Nephron progenitor cell (in vitro differentiated cells): ENCODE measurements at regions not wholly inside any gene's neighbourhood (a gene's known extent, or its start where the extent isn't known, plus 50 kb on each side); places are given as distances from the start of the nearest gene placed in this dataset.
"Not testable (repeated sequence)": the region's sequence is repeated elsewhere in the genome, so short reads cannot be mapped to it uniquely, and the experiment has no call there.

Source experiments
- DNase-seq: peaks from one replicate; pipeline ENCODE4 v3.0.0; 2021
- H3K27ac Mint-ChIP-seq: 2 replicates; pipeline ENCODE4 v1.8.0; 2021; ENCODE audit warnings: mild to moderate bottlenecking, moderate library complexity, mixed read lengths
- H3K27me3 Mint-ChIP-seq: 2 replicates; pipeline ENCODE4 v1.8.0; 2021; ENCODE audit warnings: mild to moderate bottlenecking, low read depth, mixed read lengths; ENCODE audit not compliant: poor library complexity
- H3K36me3 Mint-ChIP-seq: 2 replicates; pipeline ENCODE4 v1.8.0; 2021; ENCODE audit warnings: low read depth, mixed read lengths
- H3K4me1 Mint-ChIP-seq: 2 replicates; pipeline ENCODE4 v1.8.0; 2021; ENCODE audit warnings: mixed read lengths
- H3K4me3 Mint-ChIP-seq: 2 replicates; pipeline ENCODE4 v1.8.0; 2021; ENCODE audit warnings: mild to moderate bottlenecking, moderate library complexity, mixed read lengths
- H3K9me3 Mint-ChIP-seq: 2 replicates; pipeline ENCODE4 v1.8.0; 2021; ENCODE audit warnings: mild to moderate bottlenecking, moderate library complexity, mixed read lengths
- CTCF ChIP-seq: fragments of 200-600 bp; sonication (generic); IDR thresholded peaks from 2 replicates; pipeline ENCODE4 v1.5.0; 2021; ENCODE audit warnings: antibody characterized with exemption

- Mint-ChIP-seq H3K27ac (no peak overlapping the region), H3K4me1 (peaks cover 5% of the 10 kb centered on the region), H3K9me3 (no peaks in the 10 kb centered on the region), H3K4me3 (no peak overlapping the region), H3K27me3 (peaks cover 23% of the 10 kb centered on the region), H3K36me3 (no peaks in the 10 kb centered on the region)
- DNase-seq, result no peak
- TF ChIP-seq CTCF, result no peak
Observed at GRCh38 chr10:131554821-131555220, 243.3 kb upstream of the TCERG1L start.

GRCh38 chr10:131555406-131555805 lies 243.9 kb upstream of the TCERG1L start:
- no peak for TF ChIP-seq CTCF
- no peak for DNase-seq
- Mint-ChIP-seq H3K4me1 (peaks cover 11% of the 10 kb centered on the region), H3K36me3 (no peaks in the 10 kb centered on the region), H3K27ac (no peak overlapping the region), H3K4me3 (no peak overlapping the region), H3K9me3 (no peaks in the 10 kb centered on the region), H3K27me3 (peaks cover 23% of the 10 kb centered on the region)

- no peaks in the 10 kb centered on the region for H3K36me3 Mint-ChIP-seq
- peaks cover 17% of the 10 kb centered on the region for H3K4me1 Mint-ChIP-seq
- DNase-seq, result no peak
- peaks cover 19% of the 10 kb centered on the region for H3K27me3 Mint-ChIP-seq
- no peak overlapping the region for H3K4me3 Mint-ChIP-seq
- H3K9me3 Mint-ChIP-seq, result no peaks in the 10 kb centered on the region
- H3K27ac Mint-ChIP-seq, result no peak overlapping the region
- TF ChIP-seq CTCF, result no peak
Observed at GRCh38 chr10:131556061-131556896, 244.8 kb upstream of the TCERG1L start.

- no peak overlapping the region for H3K4me3 Mint-ChIP-seq
- H3K36me3 Mint-ChIP-seq, result no peaks in the 10 kb centered on the region
Observed at GRCh38 chr10:131556897-131557495, 245.5 kb upstream of the TCERG1L start.

GRCh38 chr10:131557956-131558355 lies 246.4 kb upstream of the TCERG1L start:
- not testable (repeated sequence) for DNase-seq, H3K4me3 Mint-ChIP-seq, H3K9me3 Mint-ChIP-seq, H3K36me3 Mint-ChIP-seq, H3K27ac Mint-ChIP-seq
- H3K27me3 Mint-ChIP-seq, result peaks cover 19% of the 10 kb centered on the region
- peaks cover 21% of the 10 kb centered on the region for H3K4me1 Mint-ChIP-seq

More at GRCh38 chr10:131556897-131557495, 245.5 kb upstream of the TCERG1L start:
- H3K27ac Mint-ChIP-seq, result no peak overlapping the region
- peaks cover 21% of the 10 kb centered on the region for H3K4me1 Mint-ChIP-seq
- no peak for TF ChIP-seq CTCF
- DNase-seq, result no peak
- H3K27me3 Mint-ChIP-seq, result peaks cover 19% of the 10 kb centered on the region
- no peaks in the 10 kb centered on the region for H3K9me3 Mint-ChIP-seq

GRCh38 chr10:131559450-131559911 lies 248.0 kb upstream of the TCERG1L start:
- no peak for TF ChIP-seq CTCF
- H3K9me3 Mint-ChIP-seq, result peaks cover 10% of the 10 kb centered on the region
- no peak overlapping the region for H3K4me3 Mint-ChIP-seq
- H3K27me3 Mint-ChIP-seq, result peaks cover 23% of the 10 kb centered on the region
- H3K4me1 Mint-ChIP-seq, result peaks cover 21% of the 10 kb centered on the region
- H3K27ac Mint-ChIP-seq, result no peak overlapping the region
- no peak for DNase-seq
- no peaks in the 10 kb centered on the region for H3K36me3 Mint-ChIP-seq
